Effector CD8-positive, alpha-beta T cell (primary cell): ENCODE measurements at regions not wholly inside any gene's neighbourhood (a gene's known extent, or its start where the extent isn't known, plus 50 kb on each side); places are given as distances from the start of the nearest gene placed in this dataset.
"Not testable (repeated sequence)": the region's sequence is repeated elsewhere in the genome, so short reads cannot be mapped to it uniquely, and the experiment has no call there.

Source experiments
- DNase-seq: peaks from one replicate; lab custom pipeline; 2025; lab: John Stamatoyannopoulos, UW

- DNase-seq = no peak
Observed at GRCh38 chr9:110123341-110124095, 84.4 kb downstream of the C9orf152 start.

GRCh38 chr9:110124439-110124838 lies 83.5 kb downstream of the C9orf152 start:
- DNase-seq = no peak

GRCh38 chr9:110125207-110125751 lies 82.7 kb downstream of the C9orf152 start:
- no peak for DNase-seq

- DNase-seq = no peak
Observed at GRCh38 chr9:110125763-110126351, 82.1 kb downstream of the C9orf152 start.

- no peak for DNase-seq
Observed at GRCh38 chr9:110126499-110126941, 81.4 kb downstream of the C9orf152 start.

GRCh38 chr9:110126986-110127864 lies 80.7 kb downstream of the C9orf152 start:
- DNase-seq = no peak

- DNase-seq = no peak
Observed at GRCh38 chr9:110128664-110129329, 79.2 kb downstream of the C9orf152 start.

- DNase-seq = no peak
Observed at GRCh38 chr9:110129425-110129824, 78.5 kb downstream of the C9orf152 start.

GRCh38 chr9:110130211-110130610 lies 77.7 kb downstream of the C9orf152 start:
- no peak for DNase-seq

- DNase-seq = no peak
Observed at GRCh38 chr9:110130791-110131416, 77.1 kb downstream of the C9orf152 start.

GRCh38 chr9:110131499-110131898 lies 76.5 kb downstream of the C9orf152 start:
- DNase-seq = no peak

- DNase-seq = not testable (repeated sequence)
Observed at GRCh38 chr9:110132531-110132930, 75.4 kb downstream of the C9orf152 start.

- no peak for DNase-seq
Observed at GRCh38 chr9:110133059-110133458, 74.9 kb downstream of the C9orf152 start.

GRCh38 chr9:110133608-110134210 lies 74.2 kb downstream of the C9orf152 start:
- no peak for DNase-seq

GRCh38 chr9:110135846-110136245 lies 72.1 kb downstream of the C9orf152 start:
- no peak for DNase-seq

GRCh38 chr9:110136802-110137201 lies 71.2 kb downstream of the C9orf152 start:
- no peak for DNase-seq

- no peak for DNase-seq
Observed at GRCh38 chr9:110140276-110140675, 67.7 kb downstream of the C9orf152 start.

- no peak for DNase-seq
Observed at GRCh38 chr9:110141227-110141793, 66.6 kb downstream of the C9orf152 start.

- DNase-seq = no peak
Observed at GRCh38 chr9:110142253-110142652, 65.7 kb downstream of the C9orf152 start.

- DNase-seq = no peak
Observed at GRCh38 chr9:110142868-110143481, 65.0 kb downstream of the C9orf152 start.
